WI38 (cell line): ENCODE measurements at regions not wholly inside any gene's neighbourhood (a gene's known extent, or its start where the extent isn't known, plus 50 kb on each side); places are given as distances from the start of the nearest gene placed in this dataset.

Source experiments
- H3K4me3 ChIP-seq: 2 replicates; pipeline ENCODE4 v1.5.1; 2011; ENCODE audit warnings: low read depth, mild to moderate bottlenecking, control low read depth, low read length
- TF ChIP-seq, protein P1 (sequence below): IDR thresholded peaks from 2 replicates; pipeline ENCODE4 v1.5.1; 2012; ENCODE audit warnings: low read depth, mild to moderate bottlenecking, control low read depth, low read length

DNA sequence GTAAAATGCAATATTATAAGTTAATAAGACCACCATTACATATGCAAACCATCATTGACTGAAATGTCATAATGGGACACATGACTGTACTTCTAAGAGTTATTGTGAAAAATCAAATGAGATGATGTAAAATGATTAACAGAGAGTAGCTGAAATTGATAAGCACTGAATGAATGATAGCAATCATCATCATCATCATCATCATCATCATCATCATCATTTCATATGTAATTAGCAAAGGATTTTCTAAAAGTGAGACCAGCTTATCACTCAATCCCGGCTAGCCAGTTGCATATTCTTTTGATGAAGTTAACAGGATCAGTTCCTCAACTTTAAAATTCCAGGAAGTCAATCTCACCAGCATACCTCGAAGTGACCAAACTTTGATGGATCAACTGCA lies 650.3 kb upstream of the KLF4 start:
- no peak overlapping the region for H3K4me3 ChIP-seq
- TF ChIP-seq, protein P1, sequence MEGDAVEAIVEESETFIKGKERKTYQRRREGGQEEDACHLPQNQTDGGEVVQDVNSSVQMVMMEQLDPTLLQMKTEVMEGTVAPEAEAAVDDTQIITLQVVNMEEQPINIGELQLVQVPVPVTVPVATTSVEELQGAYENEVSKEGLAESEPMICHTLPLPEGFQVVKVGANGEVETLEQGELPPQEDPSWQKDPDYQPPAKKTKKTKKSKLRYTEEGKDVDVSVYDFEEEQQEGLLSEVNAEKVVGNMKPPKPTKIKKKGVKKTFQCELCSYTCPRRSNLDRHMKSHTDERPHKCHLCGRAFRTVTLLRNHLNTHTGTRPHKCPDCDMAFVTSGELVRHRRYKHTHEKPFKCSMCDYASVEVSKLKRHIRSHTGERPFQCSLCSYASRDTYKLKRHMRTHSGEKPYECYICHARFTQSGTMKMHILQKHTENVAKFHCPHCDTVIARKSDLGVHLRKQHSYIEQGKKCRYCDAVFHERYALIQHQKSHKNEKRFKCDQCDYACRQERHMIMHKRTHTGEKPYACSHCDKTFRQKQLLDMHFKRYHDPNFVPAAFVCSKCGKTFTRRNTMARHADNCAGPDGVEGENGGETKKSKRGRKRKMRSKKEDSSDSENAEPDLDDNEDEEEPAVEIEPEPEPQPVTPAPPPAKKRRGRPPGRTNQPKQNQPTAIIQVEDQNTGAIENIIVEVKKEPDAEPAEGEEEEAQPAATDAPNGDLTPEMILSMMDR: no peak

DNA sequence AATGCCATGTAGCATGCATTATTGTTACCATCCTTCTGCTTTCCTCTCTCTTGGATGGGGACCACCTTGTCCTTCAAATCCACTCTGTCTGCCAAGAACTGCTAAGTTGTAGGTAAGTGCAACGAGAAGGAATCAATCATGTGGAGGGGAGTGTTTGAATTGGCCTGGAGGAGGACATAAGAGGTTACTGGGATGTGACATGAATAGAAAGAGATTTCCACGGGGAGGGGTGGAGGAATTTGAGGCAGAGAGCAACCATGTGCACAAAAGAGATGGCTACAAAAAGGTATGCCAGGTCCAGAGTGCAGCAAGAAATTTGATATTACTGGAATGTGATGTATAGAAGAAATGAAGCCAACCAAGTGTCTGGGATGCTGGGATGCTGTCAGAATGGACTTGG lies 648.9 kb upstream of the KLF4 start:
- no peak overlapping the region for H3K4me3 ChIP-seq
- TF ChIP-seq, protein P1: no peak

DNA sequence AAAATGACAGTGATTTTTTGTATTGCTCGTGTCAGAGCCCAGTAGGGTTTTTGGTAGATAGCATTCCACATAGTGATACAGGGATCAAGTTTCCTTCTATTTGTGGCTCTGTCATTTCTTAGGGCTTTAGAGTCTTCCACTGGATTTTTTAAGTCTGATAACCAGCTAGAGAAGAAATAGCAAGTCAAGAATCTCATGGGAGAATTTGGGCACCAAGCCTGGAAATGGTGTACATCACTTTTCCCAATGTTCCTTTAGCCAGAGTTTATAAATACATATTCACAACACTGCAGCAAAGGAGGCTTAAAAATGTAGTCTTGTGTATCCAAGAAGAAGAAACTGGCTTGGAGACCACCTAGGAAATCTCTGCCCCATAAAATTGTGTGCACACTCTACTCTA lies 647.1 kb upstream of the KLF4 start:
- no peak overlapping the region for H3K4me3 ChIP-seq
- TF ChIP-seq, protein P1: no peak

DNA sequence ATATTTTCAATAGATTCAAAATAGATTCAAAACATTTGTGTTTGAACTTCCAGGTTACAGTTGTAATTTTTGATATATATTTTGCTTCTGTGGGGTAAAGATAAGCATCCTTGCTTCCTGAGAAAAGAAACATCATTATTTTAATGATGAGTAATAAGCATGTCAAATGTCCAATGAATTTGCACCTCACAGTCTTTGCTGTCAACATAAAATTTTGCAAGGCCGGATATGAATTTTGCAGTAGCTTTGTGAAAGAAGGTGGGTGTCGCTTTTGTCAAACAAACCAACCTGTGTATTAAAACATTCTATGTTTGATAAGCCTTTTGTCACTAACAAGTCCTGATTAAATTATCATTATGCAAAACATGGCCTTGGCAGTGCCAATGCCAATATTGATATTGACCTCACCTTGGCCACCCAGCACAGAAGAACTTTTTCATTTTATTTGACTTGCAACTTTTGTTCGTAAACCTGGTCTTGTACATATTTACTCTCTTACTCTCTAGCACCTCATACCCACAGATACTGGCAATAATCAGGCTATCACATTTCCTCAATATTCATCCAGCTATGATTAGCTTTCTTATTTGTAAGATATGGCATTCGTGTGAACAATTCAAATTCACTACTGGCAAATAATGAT lies 645.0 kb upstream of the KLF4 start:
- TF ChIP-seq, protein P1: no peak
- no peak overlapping the region for H3K4me3 ChIP-seq

DNA sequence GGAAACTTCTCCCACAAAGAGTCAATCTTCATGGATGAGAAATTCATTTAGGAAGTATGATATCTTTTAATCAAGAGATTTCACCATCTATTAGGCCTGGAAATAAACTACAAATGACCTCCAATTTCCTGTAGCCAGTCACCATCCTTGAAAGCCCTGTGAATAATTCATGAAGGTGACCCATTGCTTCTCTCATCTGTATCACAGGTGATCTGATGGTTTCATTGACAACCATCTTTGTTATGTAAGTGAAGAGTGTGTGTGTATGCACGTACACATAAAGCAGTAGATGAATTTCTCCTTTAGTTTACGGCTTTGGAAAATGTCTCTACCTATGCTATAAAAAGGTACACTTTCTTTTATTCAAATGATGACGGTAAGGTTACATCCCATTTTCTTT lies 644.1 kb upstream of the KLF4 start:
- TF ChIP-seq, protein P1: no peak
- no peak overlapping the region for H3K4me3 ChIP-seq

DNA sequence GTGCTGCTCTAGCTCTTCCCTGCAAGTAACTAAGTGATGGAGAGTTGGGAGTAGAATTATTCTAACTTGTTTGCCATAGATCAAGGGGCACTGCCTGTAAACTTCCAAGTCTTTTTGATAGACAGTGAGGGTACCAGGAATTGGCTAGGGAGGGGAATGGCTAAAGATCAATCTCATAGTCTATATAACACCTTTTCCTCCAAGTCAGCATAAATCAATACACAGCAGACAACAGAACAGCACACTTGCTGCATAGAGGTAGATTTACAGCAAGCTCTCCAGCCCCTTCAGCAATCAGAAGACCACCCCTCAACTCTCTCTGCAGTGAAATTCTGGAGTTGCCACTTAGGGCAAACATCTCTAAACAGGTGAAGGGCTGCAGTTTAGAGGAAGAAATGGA lies 643.5 kb upstream of the KLF4 start:
- no peak overlapping the region for H3K4me3 ChIP-seq
- TF ChIP-seq, protein P1: no peak

DNA sequence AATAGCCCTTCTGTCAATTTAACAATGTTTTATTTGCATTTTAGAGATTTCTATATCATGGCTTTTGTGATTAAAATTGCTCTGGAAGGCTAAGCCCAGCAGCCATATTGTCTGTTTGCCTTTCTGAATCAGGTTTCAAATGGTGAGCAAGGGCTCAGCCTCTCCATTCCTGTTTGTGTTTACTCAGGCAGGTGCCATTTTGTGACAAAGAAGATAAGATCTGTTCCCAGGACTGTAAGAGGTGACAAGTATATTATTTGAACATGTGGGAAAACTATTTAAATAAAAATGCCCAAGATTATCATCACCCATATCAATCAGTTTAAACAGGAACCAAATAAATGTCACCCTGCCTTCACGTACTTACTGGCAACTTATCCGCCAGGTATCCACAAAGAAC lies 641.3 kb upstream of the KLF4 start:
- no peak overlapping the region for H3K4me3 ChIP-seq
- TF ChIP-seq, protein P1: no peak
